ENCODE measurements at regions not wholly inside any gene's neighbourhood (a gene's known extent, or its start where the extent isn't known, plus 50 kb on each side); places are given as distances from the start of the nearest gene placed in this dataset.

DNA sequence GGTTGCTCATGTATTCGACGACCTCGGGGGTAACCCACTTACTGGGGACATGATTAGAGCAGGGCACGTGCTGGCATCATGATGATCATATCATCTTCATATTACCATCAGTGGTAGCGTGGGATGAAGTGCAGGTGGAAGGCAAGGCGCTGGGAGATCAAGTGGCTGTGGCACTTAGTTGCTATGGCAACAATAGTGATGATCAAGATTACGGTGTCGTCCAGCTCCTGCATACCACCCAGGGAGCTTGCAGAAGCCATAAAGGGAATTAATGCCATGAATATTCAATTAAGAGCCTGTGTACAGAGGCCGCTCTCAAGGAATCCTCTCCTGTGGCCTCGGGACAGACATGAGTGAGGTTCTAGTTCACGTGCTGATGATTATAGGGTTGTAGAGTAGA, 237.2 kb upstream of the COPS8 start:
- CTCF ChIA-PET = no interaction called here
- DNase-seq (ENCODE audit: extremely low spot score) = no peak
- TF ChIP-seq BHLHE40 (IDR thresholded peaks at IDR 0.05; ENCODE audit: borderline replicate concordance) = no peak
- POLR2A ChIA-PET = no interaction called here

GRCh38 chr2:236849508-236849907, 236.2 kb upstream of the COPS8 start:
- DNase-seq (ENCODE audit: extremely low spot score) = no peak
- ChIA-PET CTCF (no interaction called here), POLR2A (no interaction called here)
- TF ChIP-seq L3MBTL2 (conservative IDR thresholded peaks at IDR 0.05) (no peak), SP1 (IDR thresholded peaks at IDR 0.05) (no peak), SUZ12 (IDR thresholded peaks at IDR 0.05) (no peak), LEF1 (IDR thresholded peaks at IDR 0.05; ENCODE audit: borderline replicate concordance) (no peak), HDGF (IDR thresholded peaks at IDR 0.05; ENCODE audit: borderline replicate concordance) (no peak), NFRKB (IDR thresholded peaks at IDR 0.05) (no peak), ARNT (IDR thresholded peaks at IDR 0.05) (no peak), ZNF384 (IDR thresholded peaks at IDR 0.05) (no peak), ELF4 (IDR thresholded peaks at IDR 0.05) (no peak)

DNA sequence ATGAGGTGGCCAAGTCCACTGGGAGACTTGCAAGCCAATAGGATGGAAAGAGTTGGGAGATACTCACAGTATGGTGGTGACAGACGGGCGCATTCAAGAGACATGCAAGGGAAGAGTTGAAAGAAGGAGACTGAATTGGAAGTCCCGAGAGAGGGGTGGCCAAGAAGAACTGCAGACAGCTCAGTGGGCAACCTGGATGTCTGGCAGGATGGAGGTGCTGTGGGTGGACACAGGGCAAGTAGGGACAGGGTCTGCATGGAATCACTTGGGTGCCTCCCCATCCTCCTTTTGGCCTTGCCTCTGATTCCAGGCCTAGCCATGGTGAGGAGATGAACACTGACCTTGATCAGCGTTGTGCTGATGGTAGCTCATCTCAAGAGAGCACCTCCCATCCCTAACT, 235.7 kb upstream of the COPS8 start:
- TF ChIP-seq ELF4 (IDR thresholded peaks at IDR 0.05) = no peak
- TF ChIP-seq LEF1 (IDR thresholded peaks at IDR 0.05; ENCODE audit: borderline replicate concordance) = no peak
- no peak for TF ChIP-seq FOXA1 (IDR thresholded peaks at IDR 0.05)
- no peak for TF ChIP-seq CTBP1 (IDR thresholded peaks at IDR 0.05; ENCODE audit: borderline replicate concordance)
- no peak for TF ChIP-seq ZNF384 (IDR thresholded peaks at IDR 0.05)
- TF ChIP-seq SUZ12 (IDR thresholded peaks at IDR 0.05) = no peak
- no peak for TF ChIP-seq L3MBTL2 (conservative IDR thresholded peaks at IDR 0.05)
- TF ChIP-seq BHLHE40 (IDR thresholded peaks at IDR 0.05; ENCODE audit: borderline replicate concordance) = no peak
- no peak for TF ChIP-seq FOXK2 (IDR thresholded peaks at IDR 0.05)
- TF ChIP-seq NFRKB (IDR thresholded peaks at IDR 0.05) = no peak
- TF ChIP-seq FOXM1 (IDR thresholded peaks at IDR 0.05; ENCODE audit: borderline replicate concordance) = no peak
- TF ChIP-seq ARNT (IDR thresholded peaks at IDR 0.05) = no peak
- no peak for TF ChIP-seq SP1 (IDR thresholded peaks at IDR 0.05)
- TF ChIP-seq TARDBP (IDR thresholded peaks at IDR 0.05) = no peak
- POLR2A ChIA-PET = no interaction called here
- CTCF ChIA-PET = no interaction called here
- no peak for DNase-seq (ENCODE audit: extremely low spot score)

GRCh38 chr2:236851187-236851586, 234.5 kb upstream of the COPS8 start:
- CTCF ChIA-PET = no interaction called here
- POLR2A ChIA-PET = no interaction called here
- no peak for DNase-seq (ENCODE audit: extremely low spot score)
- no peak for TF ChIP-seq TARDBP (IDR thresholded peaks at IDR 0.05)
- no peak for TF ChIP-seq ELF4 (IDR thresholded peaks at IDR 0.05)
- TF ChIP-seq FOXA1 (IDR thresholded peaks at IDR 0.05) = no peak
- TF ChIP-seq HDGF (IDR thresholded peaks at IDR 0.05; ENCODE audit: borderline replicate concordance) = no peak
- TF ChIP-seq SUZ12 (IDR thresholded peaks at IDR 0.05) = no peak
- no peak for TF ChIP-seq L3MBTL2 (conservative IDR thresholded peaks at IDR 0.05)
- TF ChIP-seq ZNF384 (IDR thresholded peaks at IDR 0.05) = no peak
- TF ChIP-seq ARNT (IDR thresholded peaks at IDR 0.05) = no peak
- TF ChIP-seq SP1 (IDR thresholded peaks at IDR 0.05) = no peak
- TF ChIP-seq FOXK2 (IDR thresholded peaks at IDR 0.05) = no peak
- no peak for TF ChIP-seq NFRKB (IDR thresholded peaks at IDR 0.05)
- TF ChIP-seq FOXM1 (IDR thresholded peaks at IDR 0.05; ENCODE audit: borderline replicate concordance) = no peak
- TF ChIP-seq, protein P1, sequence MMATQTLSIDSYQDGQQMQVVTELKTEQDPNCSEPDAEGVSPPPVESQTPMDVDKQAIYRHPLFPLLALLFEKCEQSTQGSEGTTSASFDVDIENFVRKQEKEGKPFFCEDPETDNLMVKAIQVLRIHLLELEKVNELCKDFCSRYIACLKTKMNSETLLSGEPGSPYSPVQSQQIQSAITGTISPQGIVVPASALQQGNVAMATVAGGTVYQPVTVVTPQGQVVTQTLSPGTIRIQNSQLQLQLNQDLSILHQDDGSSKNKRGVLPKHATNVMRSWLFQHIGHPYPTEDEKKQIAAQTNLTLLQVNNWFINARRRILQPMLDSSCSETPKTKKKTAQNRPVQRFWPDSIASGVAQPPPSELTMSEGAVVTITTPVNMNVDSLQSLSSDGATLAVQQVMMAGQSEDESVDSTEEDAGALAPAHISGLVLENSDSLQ (IDR thresholded peaks at IDR 0.05) = no peak
- TF ChIP-seq CTBP1 (IDR thresholded peaks at IDR 0.05; ENCODE audit: borderline replicate concordance) = no peak
- TF ChIP-seq BHLHE40 (IDR thresholded peaks at IDR 0.05; ENCODE audit: borderline replicate concordance) = no peak
- no peak for TF ChIP-seq LEF1 (IDR thresholded peaks at IDR 0.05; ENCODE audit: borderline replicate concordance)

GRCh38 chr2:236852100-236852976, 233.4 kb upstream of the COPS8 start:
- DNase-seq (ENCODE audit: extremely low spot score) = no peak
- TF ChIP-seq FOXA1 (IDR thresholded peaks at IDR 0.05) (no peak), BHLHE40 (IDR thresholded peaks at IDR 0.05; ENCODE audit: borderline replicate concordance) (no peak)
- POLR2A ChIA-PET = no interaction called here
- CTCF ChIA-PET = no interaction called here

DNA sequence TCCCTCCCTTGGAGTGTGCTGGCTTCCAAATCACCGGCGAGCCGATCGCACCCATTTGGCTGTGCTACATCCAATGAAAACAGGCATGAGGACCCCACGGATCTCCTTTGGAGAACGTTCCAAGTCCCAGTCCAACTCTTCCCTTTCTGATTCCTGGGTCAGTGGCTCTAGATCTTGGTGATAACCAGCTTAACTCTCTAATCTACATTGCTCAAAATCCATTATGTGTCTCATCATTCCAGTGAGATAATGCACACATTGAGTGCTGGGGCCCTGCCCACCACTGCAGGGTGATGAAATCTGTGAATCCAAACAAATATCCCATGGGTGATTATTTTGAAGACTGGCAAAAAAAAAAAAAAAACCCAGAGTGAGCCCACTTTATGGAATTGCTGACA, 232.7 kb upstream of the COPS8 start:
- POLR2A ChIA-PET = no interaction called here
- no peak for TF ChIP-seq TARDBP (IDR thresholded peaks at IDR 0.05)
- TF ChIP-seq FOXM1 (IDR thresholded peaks at IDR 0.05; ENCODE audit: borderline replicate concordance) = no peak
- no peak for TF ChIP-seq FOXA1 (IDR thresholded peaks at IDR 0.05)
- no peak for TF ChIP-seq SUZ12 (IDR thresholded peaks at IDR 0.05)
- TF ChIP-seq ELF4 (IDR thresholded peaks at IDR 0.05) = no peak
- no peak for TF ChIP-seq L3MBTL2 (conservative IDR thresholded peaks at IDR 0.05)
- TF ChIP-seq SP1 (IDR thresholded peaks at IDR 0.05) = no peak
- no peak for TF ChIP-seq HDGF (IDR thresholded peaks at IDR 0.05; ENCODE audit: borderline replicate concordance)
- TF ChIP-seq CTBP1 (IDR thresholded peaks at IDR 0.05; ENCODE audit: borderline replicate concordance) = no peak
- TF ChIP-seq LEF1 (IDR thresholded peaks at IDR 0.05; ENCODE audit: borderline replicate concordance) = no peak
- TF ChIP-seq NFRKB (IDR thresholded peaks at IDR 0.05) = no peak
- no peak for DNase-seq (ENCODE audit: extremely low spot score)

GRCh38 chr2:236853585-236854051, 232.1 kb upstream of the COPS8 start:
- ChIA-PET CTCF (no interaction called here), POLR2A (no interaction called here)
- TF ChIP-seq TARDBP (IDR thresholded peaks at IDR 0.05) (no peak), ELF4 (IDR thresholded peaks at IDR 0.05) (no peak)
- no peak for DNase-seq (ENCODE audit: extremely low spot score)

More for the DNA sequence above, 232.7 kb upstream of the COPS8 start:
- CTCF ChIA-PET = no interaction called here

All from HEK293T (cell line).